GM18519 (cell line): ENCODE measurements at regions not wholly inside any gene's neighbourhood (a gene's known extent, or its start where the extent isn't known, plus 50 kb on each side); places are given as distances from the start of the nearest gene placed in this dataset.

Source experiments
- ATAC-seq: cut with Tn5 transposase; IDR thresholded peaks from one replicate; pipeline ENCODE4 v1.9.1; 2021; ENCODE audit warnings: mild to moderate bottlenecking, moderate library complexity; ENCODE audit not compliant: unreplicated experiment, low FRiP score

DNA sequence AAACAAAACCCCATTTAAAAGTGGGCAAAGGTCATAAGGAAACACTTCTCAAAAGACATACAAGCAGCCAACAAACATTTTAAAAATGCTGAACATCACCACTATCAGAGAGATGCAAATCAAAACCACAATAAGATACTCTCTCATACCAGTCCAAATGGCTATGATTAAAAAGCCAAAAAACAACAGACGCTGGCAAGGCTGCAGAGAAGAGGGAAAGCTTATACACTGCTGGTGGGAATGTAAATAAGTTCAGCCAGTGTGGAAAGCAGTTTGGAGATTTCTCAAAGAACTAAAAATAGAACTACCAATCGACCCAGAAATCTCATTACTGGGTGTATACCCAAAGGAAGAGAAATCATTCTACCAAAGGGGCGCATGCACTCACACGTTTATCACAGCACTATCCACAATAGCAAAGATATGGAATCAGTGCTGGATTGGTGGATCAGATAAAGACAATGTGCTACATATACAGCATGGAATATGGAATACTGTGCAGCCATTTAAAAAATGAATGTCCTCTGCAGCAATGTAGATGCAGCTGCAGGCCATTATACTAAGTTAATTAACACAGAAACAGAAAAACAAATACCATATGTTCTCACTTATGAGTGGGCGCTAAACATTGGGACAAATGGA, 102.1 kb upstream of the DAAM1 start:
- ATAC-seq, result no peak

DNA sequence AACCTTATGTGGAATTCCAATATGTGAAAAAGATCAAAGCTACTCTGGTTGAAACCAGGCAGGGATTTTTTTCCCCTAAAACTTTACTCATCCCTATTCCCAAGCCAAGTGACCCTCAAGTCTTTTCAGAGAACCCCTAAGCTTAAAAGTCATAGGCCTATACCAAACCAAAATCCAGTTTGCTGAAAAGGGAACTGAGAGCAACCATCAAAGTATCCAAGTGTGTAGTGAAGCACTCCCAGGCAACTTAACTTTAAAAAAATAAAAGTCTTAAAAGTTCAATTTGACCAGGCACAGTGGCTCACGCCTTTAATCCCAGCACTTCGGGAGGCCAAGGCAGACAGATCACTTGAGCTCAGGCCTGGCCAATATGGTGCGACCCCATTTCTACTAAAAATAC, 101.2 kb upstream of the DAAM1 start:
- no peak for ATAC-seq

DNA sequence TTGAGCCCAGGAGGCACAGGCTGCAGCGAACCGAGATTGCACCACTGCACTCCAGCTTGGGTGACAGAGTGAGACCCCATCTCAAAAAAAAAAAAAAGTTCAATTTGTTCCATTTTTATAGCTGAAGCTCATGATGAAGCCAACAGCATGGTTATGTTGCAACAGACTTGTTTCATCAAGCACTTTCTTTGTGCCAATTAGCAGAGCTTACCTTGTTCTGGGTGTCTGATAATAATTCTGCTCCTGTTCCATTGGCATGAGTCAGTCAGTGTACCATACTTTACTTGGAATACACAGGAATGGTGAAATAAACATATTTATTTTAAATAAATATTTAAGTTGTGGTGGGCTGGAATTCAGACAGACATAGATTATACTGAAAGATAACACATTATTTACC, 100.8 kb upstream of the DAAM1 start:
- ATAC-seq, result no peak

DNA sequence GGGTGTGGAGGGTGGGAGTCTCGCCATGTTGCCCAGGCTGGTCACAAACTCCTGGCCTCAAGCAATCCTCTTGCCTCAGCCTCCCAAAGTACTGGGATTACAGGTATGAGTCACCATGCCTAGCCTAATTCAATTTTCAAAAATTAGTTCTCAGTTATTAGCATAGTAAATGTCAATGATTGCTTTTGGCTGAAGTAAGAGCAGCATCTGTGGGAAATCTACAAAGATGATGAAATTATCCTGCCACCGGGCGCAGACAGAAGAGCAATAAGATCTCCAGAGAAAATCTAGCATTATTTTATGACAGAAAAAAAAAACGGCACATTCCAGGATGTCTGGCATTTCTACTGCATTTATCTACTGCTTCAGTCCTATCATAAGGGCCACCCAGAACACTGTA, 97.9 kb upstream of the DAAM1 start:
- no peak for ATAC-seq

DNA sequence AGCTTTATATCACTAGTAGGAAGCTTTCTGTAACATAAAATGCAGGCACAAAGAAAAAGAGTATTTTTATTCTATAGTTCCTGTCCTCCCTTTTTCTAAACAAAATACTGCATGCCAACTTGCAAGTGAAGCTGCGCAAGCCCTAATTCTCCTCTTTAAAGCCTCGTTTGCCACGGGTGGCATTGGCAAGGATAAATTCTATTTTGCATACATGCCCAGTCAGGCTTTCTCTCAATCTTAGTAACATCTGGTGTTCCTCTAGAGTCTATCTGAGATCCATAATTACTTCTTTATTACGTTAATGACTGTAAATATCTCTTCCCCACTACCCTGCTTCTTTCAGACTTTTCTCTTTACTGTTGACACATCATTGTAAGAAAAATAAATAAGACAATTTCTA, 97.1 kb upstream of the DAAM1 start:
- ATAC-seq, result no peak

DNA sequence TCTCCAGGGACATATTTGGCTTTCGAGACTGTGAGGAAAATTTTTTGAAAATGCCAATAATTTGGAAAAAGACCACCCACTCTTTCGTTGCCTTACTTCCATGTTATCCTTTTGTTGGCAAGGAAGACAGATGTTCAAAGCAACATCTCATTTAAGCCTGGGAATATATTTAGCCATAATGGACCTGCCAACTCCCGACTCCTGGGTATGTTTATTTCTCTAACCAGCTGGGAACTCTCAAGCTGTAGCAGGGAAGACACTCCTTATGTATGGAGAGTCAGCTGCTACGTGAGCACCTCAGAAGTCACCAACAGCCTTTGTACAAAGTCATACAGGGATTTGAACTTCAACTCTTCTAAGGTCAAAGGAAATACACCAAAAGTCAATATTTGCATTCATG, 96.5 kb upstream of the DAAM1 start:
- no peak for ATAC-seq

DNA sequence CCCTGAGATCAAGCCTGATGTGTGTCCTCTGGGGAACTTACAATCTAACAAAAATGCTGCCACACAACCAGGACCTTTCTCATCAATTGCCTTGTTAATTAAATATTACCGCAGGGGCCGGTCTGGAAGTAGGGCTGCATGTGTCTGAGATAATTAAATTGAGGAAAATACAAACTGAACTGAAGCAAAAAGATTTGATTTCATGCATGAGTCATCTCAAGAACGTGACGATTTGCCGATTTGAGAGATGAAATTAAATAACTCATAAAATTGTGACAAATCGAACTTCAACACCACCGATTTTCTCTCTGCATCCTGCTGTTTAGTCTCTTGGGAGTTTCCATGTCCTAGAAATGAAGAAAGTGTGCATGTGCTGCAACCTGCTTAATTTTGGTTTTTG, 94.6 kb upstream of the DAAM1 start:
- ATAC-seq, result no peak

DNA sequence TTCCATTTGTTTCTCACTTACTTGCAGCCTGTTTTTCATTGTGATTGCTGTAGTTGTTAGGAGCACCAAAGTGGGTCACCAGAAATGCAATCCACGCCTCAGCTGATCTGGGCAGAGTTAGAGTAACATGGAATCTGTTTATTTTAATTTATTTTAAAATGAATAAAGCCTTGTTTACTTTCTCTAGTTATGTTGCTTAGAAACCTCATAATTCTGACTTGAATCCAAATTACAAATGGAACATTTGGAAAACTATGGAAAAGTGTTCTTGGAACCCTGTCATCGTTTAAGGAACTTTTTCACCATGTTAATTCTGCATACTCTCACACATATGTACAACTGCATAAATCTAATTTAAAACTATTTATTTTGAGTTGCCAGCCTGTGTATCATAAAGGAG, 92.2 kb upstream of the DAAM1 start:
- no peak for ATAC-seq

DNA sequence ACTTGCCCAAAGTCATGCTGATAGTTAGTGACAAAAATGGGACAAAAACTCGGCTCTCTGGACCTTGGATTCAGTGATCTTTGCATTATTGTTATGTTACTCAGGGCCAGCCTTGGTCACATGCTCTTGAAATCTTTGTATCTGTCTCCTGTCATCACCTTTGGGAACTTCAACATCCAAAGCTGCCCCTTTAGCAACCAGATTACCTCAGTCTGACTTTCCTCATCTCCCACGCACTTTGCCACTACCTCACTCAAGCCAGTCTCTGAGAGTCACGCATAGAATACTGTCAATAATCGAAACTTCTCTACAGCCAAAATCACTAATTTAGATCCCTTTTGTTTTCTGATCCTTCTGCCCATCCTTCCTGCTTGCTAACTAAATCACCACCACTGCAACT, 90.8 kb upstream of the DAAM1 start:
- ATAC-seq, result no peak

DNA sequence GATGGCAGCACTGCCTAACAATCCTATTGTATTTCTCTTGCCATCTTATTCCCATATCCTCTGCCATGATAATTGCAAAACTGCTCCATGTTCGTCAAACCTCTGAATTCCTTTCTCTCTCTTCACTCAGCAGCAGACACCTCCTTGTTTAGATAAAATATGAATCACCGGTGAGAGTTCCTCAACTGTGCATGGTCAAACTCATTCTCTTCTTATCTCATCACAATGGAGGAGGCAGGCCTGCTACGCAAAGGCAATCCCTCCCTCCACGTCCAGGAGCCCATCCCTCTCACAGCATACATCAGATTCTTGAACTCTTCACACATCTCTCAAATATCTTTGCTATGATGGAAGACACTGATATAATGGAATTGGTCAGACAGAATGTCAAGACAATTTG, 90.1 kb upstream of the DAAM1 start:
- ATAC-seq, result no peak

DNA sequence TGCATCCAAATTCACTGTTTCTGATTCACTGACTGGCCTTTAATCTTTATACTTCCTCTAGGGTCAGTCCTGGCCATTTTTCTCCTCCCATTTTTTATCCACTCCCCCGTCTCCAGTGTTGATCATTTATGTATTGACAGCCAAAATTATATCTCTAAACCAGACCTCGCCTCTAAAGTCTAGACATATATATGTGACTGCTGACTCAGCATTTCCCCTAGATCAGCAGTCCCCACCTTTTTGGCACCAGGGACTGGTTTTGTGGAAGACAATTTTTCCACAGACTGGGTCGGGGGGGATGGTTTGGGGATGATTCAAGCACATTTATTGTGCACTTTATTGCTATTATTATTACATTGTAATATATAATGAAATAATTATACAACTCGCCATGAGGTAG, 88.3 kb upstream of the DAAM1 start:
- no peak for ATAC-seq

DNA sequence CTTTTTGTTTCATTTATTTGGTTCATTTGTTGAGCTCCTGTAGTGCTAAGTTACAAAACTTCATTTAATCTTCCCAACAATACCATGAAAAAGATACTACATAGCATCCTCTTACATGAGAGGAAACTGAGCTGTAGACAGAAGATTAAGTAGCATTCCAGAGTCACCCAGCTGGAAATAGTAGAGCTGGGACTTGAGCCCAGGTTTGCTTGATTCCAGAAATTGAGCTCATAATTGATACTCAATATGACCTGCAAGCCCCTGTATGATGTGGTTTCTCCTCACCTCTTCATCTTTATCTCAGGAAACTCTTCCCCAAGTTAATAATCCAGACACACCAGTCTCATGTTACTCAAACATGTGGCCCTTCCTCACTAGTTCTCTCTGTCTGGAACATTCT, 87.0 kb upstream of the DAAM1 start:
- no peak for ATAC-seq

DNA sequence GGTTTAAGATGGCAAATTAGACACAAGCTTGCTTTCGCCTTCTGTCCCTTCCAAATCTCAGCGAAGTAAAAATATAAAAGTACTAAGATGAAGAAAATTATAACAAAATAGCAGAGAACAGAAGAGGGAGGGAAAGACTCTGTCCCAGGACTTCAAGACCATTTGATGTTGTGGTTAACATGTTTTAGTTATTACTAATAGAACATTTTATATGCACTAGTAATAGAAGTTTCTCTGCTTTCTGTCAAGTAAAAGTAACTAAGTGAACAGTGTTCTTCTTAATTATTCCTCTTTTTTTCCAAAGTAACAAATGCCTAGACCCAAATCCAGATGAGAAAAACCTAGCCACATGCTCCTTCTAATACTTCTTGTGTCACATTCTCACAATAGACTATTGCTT, 85.1 kb upstream of the DAAM1 start:
- no peak for ATAC-seq

DNA sequence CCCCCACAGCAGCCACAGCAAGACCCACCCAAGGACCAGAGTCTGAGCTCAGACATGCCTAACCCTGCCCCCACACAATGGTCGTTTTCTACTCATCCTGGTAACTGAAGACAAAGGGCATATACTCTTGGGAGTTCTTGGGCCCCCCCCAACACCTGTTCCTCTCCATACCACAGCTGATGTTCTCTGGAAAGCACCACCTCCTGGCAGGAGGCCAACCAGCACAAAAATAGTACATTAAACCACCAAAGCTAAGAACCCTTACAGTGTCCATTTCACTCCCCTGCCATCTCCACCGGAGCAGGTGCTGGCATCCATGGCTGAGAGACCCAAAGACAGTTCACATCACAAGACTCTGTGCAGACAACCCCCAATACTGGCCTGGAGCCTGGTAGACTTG, 80.6 kb upstream of the DAAM1 start:
- ATAC-seq, result no peak

DNA sequence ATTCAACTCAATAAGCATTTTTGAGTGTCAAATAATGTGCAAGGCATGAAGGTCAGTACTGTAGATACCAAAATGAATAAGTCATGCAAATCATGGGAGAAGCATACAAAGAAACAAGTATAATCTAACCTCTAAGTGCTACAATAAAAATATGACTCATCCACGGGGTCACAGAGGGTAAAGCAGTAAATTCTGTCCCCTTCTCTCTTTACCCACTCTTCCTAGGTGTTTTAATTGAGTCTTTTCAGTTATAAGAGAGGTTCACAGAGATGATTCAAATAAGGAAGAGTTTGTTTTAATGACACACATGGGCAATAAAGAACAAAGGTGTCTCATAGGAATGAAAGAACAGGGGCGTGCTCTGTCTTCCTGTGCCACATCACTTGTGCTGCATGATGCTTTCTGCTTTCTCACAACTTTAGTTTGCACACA, 71.5 kb upstream of the DAAM1 start:
- ATAC-seq, result no peak

DNA sequence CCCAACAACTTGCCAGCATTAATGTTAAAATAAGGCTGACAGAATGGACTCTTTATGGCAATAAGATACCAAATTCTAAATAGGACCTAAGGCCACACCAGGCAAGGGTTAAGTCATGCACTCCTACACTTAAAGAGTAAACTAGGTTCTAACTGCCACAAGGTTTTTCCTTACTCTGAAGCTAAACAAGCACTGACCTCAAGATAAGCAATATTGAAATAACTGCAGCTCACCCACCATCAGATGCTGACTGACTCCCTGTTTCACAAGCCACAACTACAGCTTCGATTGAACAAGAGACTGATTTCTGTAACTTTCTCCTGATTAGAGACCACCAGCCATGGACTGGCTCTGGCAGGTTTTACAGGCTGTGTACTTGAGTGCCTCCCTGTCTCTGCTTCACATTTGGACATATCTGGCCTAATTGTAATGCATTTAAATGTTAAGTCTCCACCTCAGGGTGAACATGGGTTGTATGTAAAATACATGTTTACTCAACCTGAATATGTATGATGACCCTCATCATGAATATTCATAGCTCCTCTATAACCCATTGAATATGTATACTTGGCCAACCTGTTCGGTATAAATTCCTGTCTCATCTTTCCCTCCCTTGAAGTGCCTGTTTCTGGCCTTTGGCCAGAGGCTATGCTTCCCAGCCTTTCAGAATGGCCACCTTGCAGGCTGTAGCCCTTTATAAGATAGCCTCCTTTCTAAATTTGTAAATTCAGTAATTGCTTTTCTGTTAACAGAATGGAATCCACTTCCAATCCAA, 70.5 kb upstream of the DAAM1 start:
- no peak for ATAC-seq

DNA sequence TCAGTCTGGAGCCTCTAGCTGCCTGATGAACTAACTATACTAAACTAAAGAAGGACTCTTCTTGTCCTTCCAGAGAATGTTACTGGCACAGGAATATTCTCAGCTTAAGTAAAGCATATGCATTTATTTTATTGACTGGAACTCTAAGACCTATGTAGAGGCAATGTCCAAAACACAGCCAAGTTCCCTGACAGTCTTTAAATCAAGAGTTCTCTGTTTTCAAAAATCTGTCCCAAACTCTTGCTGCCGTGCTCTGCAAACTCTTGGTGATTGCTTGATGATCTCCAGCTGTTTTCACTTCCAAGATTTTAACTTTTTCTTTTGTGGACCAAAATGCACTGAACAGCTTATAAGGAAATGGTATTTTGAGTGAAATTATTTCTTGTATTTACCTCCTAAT, 67.5 kb upstream of the DAAM1 start:
- ATAC-seq, result no peak

DNA sequence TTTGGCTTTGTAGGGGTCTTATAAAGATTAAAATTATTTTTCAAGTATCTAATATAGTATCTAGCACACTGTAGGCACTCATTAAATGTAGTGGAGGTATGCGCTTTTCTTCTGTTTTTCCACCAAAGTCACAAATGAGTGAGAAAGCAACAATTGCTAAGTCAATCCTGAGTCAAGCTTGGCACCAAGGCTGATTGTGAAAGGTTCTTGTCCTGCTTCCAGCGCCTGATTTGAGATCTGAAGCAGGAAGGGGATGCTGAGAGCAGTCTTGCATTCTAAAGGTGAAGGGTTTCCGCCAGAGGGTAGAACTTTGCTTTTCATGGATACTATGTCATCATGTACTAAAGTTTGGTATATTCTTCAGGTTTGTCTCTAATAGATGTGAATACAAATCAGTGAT, 64.9 kb upstream of the DAAM1 start:
- no peak for ATAC-seq

DNA sequence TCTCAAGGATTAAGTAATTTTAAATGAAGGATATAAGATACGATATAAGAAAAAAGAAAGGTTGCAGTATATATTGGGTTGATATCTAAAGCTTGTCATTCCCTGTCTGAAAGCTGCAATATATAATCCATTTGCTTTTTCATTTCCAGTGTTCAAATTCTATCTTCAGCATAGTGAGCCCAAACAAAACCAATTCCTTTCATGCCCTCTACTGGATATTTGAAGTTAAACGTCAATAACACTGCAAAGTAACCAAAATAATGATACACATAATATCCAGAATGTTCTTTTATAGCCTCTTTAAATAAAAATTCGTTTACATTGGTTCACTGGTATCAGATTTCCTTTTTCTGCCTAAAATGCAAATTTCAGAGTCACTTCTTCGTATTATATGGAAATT, 64.5 kb upstream of the DAAM1 start:
- no peak for ATAC-seq

DNA sequence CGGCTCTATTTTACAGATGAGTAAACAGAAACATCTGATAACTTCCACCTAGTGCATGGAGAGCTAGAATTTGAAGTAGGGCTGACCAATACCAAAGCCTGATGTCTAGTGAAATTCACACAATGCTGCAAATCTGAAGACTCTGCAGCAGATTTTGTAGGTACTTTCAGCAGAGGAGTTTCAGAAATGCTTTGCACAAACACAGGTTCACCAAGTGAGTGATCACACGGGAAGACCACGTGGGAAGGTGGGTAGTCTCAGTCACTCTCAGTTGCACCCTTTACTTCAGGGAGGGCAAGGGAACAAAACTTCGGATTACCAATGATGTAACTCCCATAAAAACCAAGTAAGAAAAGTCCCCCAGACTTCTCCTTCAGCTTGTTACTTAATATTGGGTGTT, 63.3 kb upstream of the DAAM1 start:
- ATAC-seq, result no peak

DNA sequence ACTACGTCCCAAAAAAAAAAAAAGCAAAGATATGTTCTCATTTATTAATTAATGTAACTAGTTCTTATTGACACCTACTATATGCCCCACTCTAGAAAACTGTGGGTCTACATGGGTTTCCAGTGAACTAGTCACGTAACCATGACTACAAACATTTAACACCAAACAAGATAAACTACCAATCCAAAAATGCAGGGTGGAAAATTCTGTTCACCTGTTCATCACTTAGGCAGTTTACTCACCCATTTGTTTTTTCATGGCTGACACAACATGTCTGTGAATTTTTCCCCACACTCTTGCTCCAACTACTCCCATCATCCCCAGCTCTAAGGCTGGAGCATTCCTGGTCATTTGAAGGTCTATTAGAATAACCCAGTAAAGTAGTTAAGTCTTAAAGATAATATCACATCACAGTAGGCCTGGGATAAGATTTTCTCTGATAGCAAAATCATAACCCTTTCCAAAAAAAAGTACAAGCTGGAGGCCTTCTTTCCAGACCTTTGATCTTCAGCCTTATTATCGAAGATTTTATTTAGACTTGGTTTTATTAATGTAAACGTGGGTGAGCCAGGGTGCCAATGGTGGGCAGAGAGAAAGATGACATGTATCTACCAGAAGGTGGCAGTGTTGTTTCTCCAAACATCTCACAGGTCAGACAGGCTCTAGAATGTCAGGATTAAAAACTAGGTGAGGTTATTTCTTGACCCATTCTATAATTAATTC, 61.6 kb upstream of the DAAM1 start:
- ATAC-seq, result no peak

DNA sequence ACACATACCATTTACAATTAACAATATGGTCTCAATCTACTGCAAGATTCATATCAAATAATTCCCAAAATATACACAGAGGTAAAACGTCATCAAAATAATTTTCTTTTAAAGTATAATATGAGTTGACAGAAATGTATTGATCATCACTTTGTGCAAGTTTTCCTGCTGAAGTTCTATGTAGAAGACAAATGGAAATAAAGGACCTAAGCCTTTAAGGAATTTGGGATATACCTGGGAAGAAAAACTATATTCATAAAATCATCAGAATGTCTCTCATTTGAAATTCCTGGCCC, 61.1 kb upstream of the DAAM1 start:
- ATAC-seq, result no peak
